Liver (tissue), 8 donors: ENCODE measurements at regions not wholly inside any gene's neighbourhood (a gene's known extent, or its start where the extent isn't known, plus 50 kb on each side); places are given as distances from the start of the nearest gene placed in this dataset.

Experiments
- DNase-seq: peaks from one replicate; pipeline ENCODE4 v3.0.0-alpha.2; 2017; ENCODE audit warnings: low spot score
- H3K27ac ChIP-seq, 2 donors: one replicate each; pipeline ENCODE4 v1.7.0; 2013; ENCODE audit warnings: inconsistent platforms in 2 of 2, low read length in 2 of 2, control low read depth in 1 of 2, low read depth in 1 of 2, mild to moderate bottlenecking in 1 of 2
- H3K27me3 ChIP-seq, 4 donors: one replicate each; pipeline versions ENCODE4 v1.6.1 to v1.7.0; 2013; ENCODE audit warnings: low read length in 3 of 4, inconsistent platforms in 1 of 4, mild to moderate bottlenecking in 1 of 4, moderate library complexity in 1 of 4; ENCODE audit not compliant: control insufficient read depth in 4 of 4, insufficient read depth in 4 of 4
- H3K36me3 ChIP-seq, 4 donors: one replicate each; pipeline versions ENCODE4 v1.6.1 to v1.7.0; 2013; ENCODE audit warnings: low read length in 3 of 4, mild to moderate bottlenecking in 3 of 4, low read depth in 1 of 4, moderate library complexity in 1 of 4; ENCODE audit not compliant: control insufficient read depth in 4 of 4, insufficient read depth in 3 of 4
- H3K4me1 ChIP-seq, 4 donors: one replicate each; pipeline versions ENCODE4 v1.6.1 to v1.7.0; 2013; ENCODE audit warnings: low read length in 3 of 4, mild to moderate bottlenecking in 3 of 4, moderate library complexity in 1 of 4; ENCODE audit not compliant: control insufficient read depth in 4 of 4, insufficient read depth in 4 of 4
- H3K4me3 ChIP-seq, 3 donors: one replicate each; pipeline versions ENCODE4 v1.6.1 to v1.7.0; 2013; ENCODE audit warnings: low read length in 3 of 3, control low read depth in 1 of 3, low read depth in 1 of 3, mild to moderate bottlenecking in 1 of 3
- H3K9ac ChIP-seq, 2 donors: one replicate each; pipeline ENCODE4 v1.7.0; 2013; ENCODE audit warnings: low read length in 2 of 2, mild to moderate bottlenecking in 2 of 2, moderate library complexity in 2 of 2, control low read depth in 1 of 2, low read depth in 1 of 2
- H3K9me3 ChIP-seq, 4 donors: one replicate each; pipeline versions ENCODE4 v1.6.1 to v1.7.0; 2013; ENCODE audit warnings: low read length in 3 of 4; ENCODE audit not compliant: control insufficient read depth in 4 of 4
- ATF3 ChIP-seq: IDR thresholded peaks from 2 replicates; pipeline ENCODE4 v1.6.1; 2016; ENCODE audit warnings: antibody characterized with exemption
- CTCF ChIP-seq: fragments of 150-350 bp; IDR thresholded peaks from 2 replicates; pipeline ENCODE4 v1.5.1; 2017; ENCODE audit warnings: improper control_type of control experiment, low read depth, low read length; ENCODE audit not compliant: missing input control
- EGR1 ChIP-seq, 2 donors: IDR thresholded peaks; 2 replicates each; pipeline ENCODE4 v1.6.1; 2016 to 2018; ENCODE audit warnings: antibody characterized with exemption in 2 of 2, low read depth in 2 of 2
- FOXA1 ChIP-seq: IDR thresholded peaks from 2 replicates; pipeline ENCODE4 v1.6.1; 2016; ENCODE audit warnings: antibody characterized with exemption
- GABPA ChIP-seq, 2 donors: IDR thresholded peaks in 1 of 2; conservative IDR thresholded peaks in 1 of 2; 2 replicates each; pipeline ENCODE4 v1.6.1; 2016; ENCODE audit warnings: antibody characterized with exemption in 2 of 2, mild to moderate bottlenecking in 1 of 2, moderate library complexity in 1 of 2
- HNF4A ChIP-seq, 2 donors: conservative IDR thresholded peaks; 2 replicates each; pipeline ENCODE4 v1.6.1; 2016; ENCODE audit warnings: antibody characterized with exemption in 2 of 2, mild to moderate bottlenecking in 2 of 2
- NR2F2 ChIP-seq: IDR thresholded peaks from 2 replicates; pipeline ENCODE4 v1.6.1; 2016; ENCODE audit warnings: antibody characterized with exemption
- RAD21 ChIP-seq, 2 donors: IDR thresholded peaks; 2 replicates each; pipeline ENCODE4 v1.6.1; 2016; ENCODE audit warnings: antibody characterized with exemption in 2 of 2, mild to moderate bottlenecking in 2 of 2
- REST ChIP-seq: IDR thresholded peaks from 2 replicates; pipeline ENCODE4 v1.6.1; 2016; ENCODE audit warnings: antibody characterized with exemption, mild to moderate bottlenecking
- RXRA ChIP-seq, 2 donors: IDR thresholded peaks; 2 replicates each; pipeline ENCODE4 v1.6.1; 2017 to 2018; ENCODE audit warnings: antibody characterized with exemption in 2 of 2, mild to moderate bottlenecking in 1 of 2
- SP1 ChIP-seq: IDR thresholded peaks from 2 replicates; pipeline ENCODE4 v1.6.1; 2018; ENCODE audit warnings: antibody characterized with exemption, mild to moderate bottlenecking
- TAF1 ChIP-seq: conservative IDR thresholded peaks from 2 replicates; pipeline ENCODE4 v1.6.1; 2016; ENCODE audit warnings: antibody characterized with exemption, mild to moderate bottlenecking
- WGBS: extraction: QIAGEN DNeasy Blood & Tissue Kit; methylation state at CpG from one replicate; pipeline ENCODE4 v1.1.7; 2013; 5-methylcytosine and 5-hydroxymethylcytosine counted together
- TF ChIP-seq, protein P1 (sequence below): IDR thresholded peaks from 2 replicates; pipeline ENCODE4 v1.6.1; 2016; ENCODE audit warnings: antibody characterized with exemption
- TF ChIP-seq, protein P2 (sequence below): IDR thresholded peaks from 2 replicates; pipeline ENCODE4 v1.6.1; 2016; ENCODE audit warnings: antibody characterized with exemption
- donor health status: healthy.
- donor health status: healthy.
- donor health status: healthy.
- donor health status: healthy.
- donor health status: healthy.

DNA sequence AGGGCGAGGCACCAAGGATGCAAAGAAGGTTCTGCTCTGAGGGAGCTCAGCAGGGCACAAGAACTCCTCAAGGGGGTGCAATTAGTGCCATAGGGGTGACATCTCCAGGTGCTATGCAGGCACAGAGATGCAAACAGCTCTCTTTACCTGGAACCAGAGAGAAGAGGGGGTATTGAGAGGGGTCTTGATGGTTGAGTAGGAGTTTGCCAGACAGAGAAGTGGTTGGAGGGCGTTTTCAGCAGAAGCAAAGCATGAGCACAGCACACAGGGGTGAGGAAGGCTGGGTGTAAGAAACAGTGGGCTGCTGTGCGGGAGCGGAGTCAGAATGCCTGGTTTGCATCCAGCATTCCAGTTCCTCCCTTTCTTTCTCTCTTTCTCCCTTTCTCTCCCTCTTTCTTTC is 81.8 kb upstream of the LHX1 start:
- Histone ChIP-seq H3K9me3 (no peaks in the 10 kb centered on the region), H3K9ac (no peak overlapping the region), H3K27me3 (peaks cover 0 to 4% (median 3%) of the 10 kb centered on the region in 4 donors), H3K4me1 (no peaks in the 10 kb centered on the region), H3K36me3 (no peaks in the 10 kb centered on the region), H3K4me3 (no peak overlapping the region), H3K27ac (no peak overlapping the region)
- TF ChIP-seq, protein P1, sequence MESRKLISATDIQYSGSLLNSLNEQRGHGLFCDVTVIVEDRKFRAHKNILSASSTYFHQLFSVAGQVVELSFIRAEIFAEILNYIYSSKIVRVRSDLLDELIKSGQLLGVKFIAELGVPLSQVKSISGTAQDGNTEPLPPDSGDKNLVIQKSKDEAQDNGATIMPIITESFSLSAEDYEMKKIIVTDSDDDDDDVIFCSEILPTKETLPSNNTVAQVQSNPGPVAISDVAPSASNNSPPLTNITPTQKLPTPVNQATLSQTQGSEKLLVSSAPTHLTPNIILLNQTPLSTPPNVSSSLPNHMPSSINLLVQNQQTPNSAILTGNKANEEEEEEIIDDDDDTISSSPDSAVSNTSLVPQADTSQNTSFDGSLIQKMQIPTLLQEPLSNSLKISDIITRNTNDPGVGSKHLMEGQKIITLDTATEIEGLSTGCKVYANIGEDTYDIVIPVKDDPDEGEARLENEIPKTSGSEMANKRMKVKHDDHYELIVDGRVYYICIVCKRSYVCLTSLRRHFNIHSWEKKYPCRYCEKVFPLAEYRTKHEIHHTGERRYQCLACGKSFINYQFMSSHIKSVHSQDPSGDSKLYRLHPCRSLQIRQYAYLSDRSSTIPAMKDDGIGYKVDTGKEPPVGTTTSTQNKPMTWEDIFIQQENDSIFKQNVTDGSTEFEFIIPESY = no peak
- TF ChIP-seq RXRA (IDR thresholded peaks at IDR 0.05) = no peak
- no peak for TF ChIP-seq HNF4A (conservative IDR thresholded peaks at IDR 0.05)
- TF ChIP-seq, protein P2, sequence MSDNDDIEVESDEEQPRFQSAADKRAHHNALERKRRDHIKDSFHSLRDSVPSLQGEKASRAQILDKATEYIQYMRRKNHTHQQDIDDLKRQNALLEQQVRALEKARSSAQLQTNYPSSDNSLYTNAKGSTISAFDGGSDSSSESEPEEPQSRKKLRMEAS = no peak
- no peak for TF ChIP-seq EGR1 (IDR thresholded peaks at IDR 0.05; ENCODE audit: low read depth in 2 of 2)
- TF ChIP-seq CTCF = no peak
- no peak for TF ChIP-seq SP1
- DNase-seq = no peak
- 87% methylated on average over 4 of the region's 4 CpGs for WGBS

DNA sequence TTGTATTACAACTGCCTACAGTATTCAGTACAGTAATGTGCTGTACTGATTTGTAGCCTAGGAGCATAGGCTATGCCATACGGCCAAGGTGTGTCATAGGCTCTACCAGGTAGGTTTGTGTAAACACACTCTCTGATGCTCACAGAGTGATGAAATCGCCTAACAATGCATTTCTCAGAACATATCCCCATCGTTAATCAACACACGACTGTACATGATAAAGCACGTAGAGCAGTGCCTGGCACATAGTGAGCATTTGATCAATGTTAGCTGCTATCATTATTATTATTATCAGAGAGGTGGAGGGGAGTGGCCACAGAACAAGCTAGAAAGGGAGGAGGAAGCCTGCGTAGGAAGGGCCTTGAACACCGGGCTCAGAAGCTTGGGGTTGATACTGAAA is 81.1 kb upstream of the LHX1 start:
- no peak overlapping the region for H3K9ac ChIP-seq

DNA sequence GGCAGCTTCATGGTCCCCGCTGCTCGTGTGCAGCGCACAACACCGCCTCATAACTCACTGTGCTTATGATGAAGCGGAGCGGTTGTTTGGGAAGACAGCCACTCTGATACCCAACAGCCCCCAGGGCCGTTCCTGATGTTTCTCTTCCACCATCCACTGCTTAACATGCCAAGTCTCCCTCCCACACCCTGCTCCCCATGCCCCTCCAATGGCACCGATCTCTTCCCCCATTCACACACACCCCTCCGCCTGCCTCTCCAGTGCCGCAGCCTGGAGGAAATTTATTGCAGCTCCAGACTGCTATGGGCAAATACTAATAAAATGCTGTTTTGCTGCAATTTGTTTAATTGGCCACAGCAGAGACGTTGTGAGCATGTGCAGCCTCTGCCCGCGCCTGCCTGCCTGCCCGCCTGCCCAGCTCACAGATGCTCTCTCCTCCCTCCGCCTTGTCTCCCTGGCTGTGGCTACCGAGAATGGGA is 80.3 kb upstream of the LHX1 start:
- H3K27me3 ChIP-seq = peaks cover 0 to 4% (median 3%) of the 10 kb centered on the region in 4 donors
- no peaks in the 10 kb centered on the region for H3K36me3 ChIP-seq
- no peak overlapping the region for H3K9ac ChIP-seq
- WGBS = 75% methylated on average over 16 of the region's 16 CpGs
- H3K27ac ChIP-seq = no peak overlapping the region
- no peaks in the 10 kb centered on the region for H3K9me3 ChIP-seq
- no peak overlapping the region for H3K4me3 ChIP-seq
- DNase-seq = no peak
- no peaks in the 10 kb centered on the region for H3K4me1 ChIP-seq
- TF ChIP-seq, protein P1 = no peak
- TF ChIP-seq GABPA (IDR thresholded peaks at IDR 0.05 in 1 of 2, conservative IDR thresholded peaks at IDR 0.05 in 1 of 2) (no peak), SP1 (no peak), REST (no peak), TAF1 (no peak), ATF3 (no peak), RAD21 (IDR thresholded peaks at IDR 0.05) (no peak), FOXA1 (no peak)
- TF ChIP-seq, protein P2 = no peak

More for the DNA sequence above, 81.1 kb upstream of the LHX1 start:
- Histone ChIP-seq H3K27me3 (peaks cover 0 to 4% (median 3%) of the 10 kb centered on the region in 4 donors), H3K4me1 (no peaks in the 10 kb centered on the region), H3K4me3 (no peak overlapping the region), H3K27ac (no peak overlapping the region), H3K9me3 (no peaks in the 10 kb centered on the region), H3K36me3 (no peaks in the 10 kb centered on the region)
- TF ChIP-seq EGR1 (IDR thresholded peaks at IDR 0.05; ENCODE audit: low read depth in 2 of 2) = no peak
- no peak for TF ChIP-seq FOXA1
- TF ChIP-seq RAD21 (IDR thresholded peaks at IDR 0.05) = no peak
- no peak for TF ChIP-seq GABPA (IDR thresholded peaks at IDR 0.05 in 1 of 2, conservative IDR thresholded peaks at IDR 0.05 in 1 of 2)
- no peak for TF ChIP-seq NR2F2
- WGBS = 69% methylated on average over 7 of the region's 7 CpGs
- DNase-seq = no peak
